GM11168 (cell line): ENCODE measurements at regions not wholly inside any gene's neighbourhood (a gene's known extent, or its start where the extent isn't known, plus 50 kb on each side); places are given as distances from the start of the nearest gene placed in this dataset.

Experiments
- in situ Hi-C: fragments of 300-500 bp; cut with MboI; formaldehyde crosslinking; loops from one replicate; pipeline ENCODE4 v1.12.0; 2022; ENCODE audit warnings: low sequenced_read_pairs; ENCODE audit not compliant: unreplicated experiment

- in situ Hi-C loops, result no loop called here
Observed at GRCh38 chr15:31786360-31786759, 244.0 kb upstream of the CHRNA7 start.

- in situ Hi-C loops, result no loop called here
Observed at GRCh38 chr15:31788104-31788503, 242.2 kb upstream of the CHRNA7 start.

- in situ Hi-C loops, result no loop called here
Observed at GRCh38 chr15:31792611-31793199, 237.6 kb upstream of the CHRNA7 start.

- in situ Hi-C loops, result no loop called here
Observed at GRCh38 chr15:31799319-31799714, 231.0 kb upstream of the CHRNA7 start.

GRCh38 chr15:31799715-31800321 lies 230.5 kb upstream of the CHRNA7 start:
- in situ Hi-C loops, result no loop called here

GRCh38 chr15:31801152-31801551 lies 229.2 kb upstream of the CHRNA7 start:
- in situ Hi-C loops, result no loop called here

- in situ Hi-C loops, result no loop called here
Observed at GRCh38 chr15:31802761-31803160, 227.6 kb upstream of the CHRNA7 start.

- in situ Hi-C loops, result no loop called here
Observed at GRCh38 chr15:31803388-31803884, 226.9 kb upstream of the CHRNA7 start.

GRCh38 chr15:31805090-31805662 lies 225.1 kb upstream of the CHRNA7 start:
- in situ Hi-C loops, result no loop called here

GRCh38 chr15:31806106-31806505 lies 224.2 kb upstream of the CHRNA7 start:
- in situ Hi-C loops, result no loop called here

GRCh38 chr15:31811641-31812040 lies 218.7 kb upstream of the CHRNA7 start:
- in situ Hi-C loops, result no loop called here

GRCh38 chr15:31814082-31814481 lies 216.2 kb upstream of the CHRNA7 start:
- in situ Hi-C loops, result no loop called here

GRCh38 chr15:31815411-31816155 lies 214.7 kb upstream of the CHRNA7 start:
- in situ Hi-C loops, result no loop called here

GRCh38 chr15:31822463-31822862 lies 207.9 kb upstream of the CHRNA7 start:
- in situ Hi-C loops, result no loop called here

- in situ Hi-C loops, result no loop called here
Observed at GRCh38 chr15:31824024-31824423, 206.3 kb upstream of the CHRNA7 start.

GRCh38 chr15:31828594-31828993 lies 201.7 kb upstream of the CHRNA7 start:
- in situ Hi-C loops, result loop anchor here (25.0 kb wide), 1 partner anchor 166 kb away; no protein-coding TSS in a partner anchor

GRCh38 chr15:31830591-31830990 lies 199.7 kb upstream of the CHRNA7 start:
- in situ Hi-C loops, result loop anchor here (25.0 kb wide), 1 partner anchor 168 kb away; no protein-coding TSS in a partner anchor

- in situ Hi-C loops, result loop anchor here (25.0 kb wide), 1 partner anchor 169 kb away; no protein-coding TSS in a partner anchor
Observed at GRCh38 chr15:31831596-31831995, 198.7 kb upstream of the CHRNA7 start.

- in situ Hi-C loops, result loop anchor here (25.0 kb wide), 1 partner anchor 172 kb away; no protein-coding TSS in a partner anchor
Observed at GRCh38 chr15:31834654-31835053, 195.7 kb upstream of the CHRNA7 start.

- in situ Hi-C loops, result loop anchor here (25.0 kb wide), 1 partner anchor 177 kb away; no protein-coding TSS in a partner anchor
Observed at GRCh38 chr15:31839388-31839787, 190.9 kb upstream of the CHRNA7 start.
